ENCODE measurements at regions not wholly inside any gene's neighbourhood (a gene's known extent, or its start where the extent isn't known, plus 50 kb on each side); places are given as distances from the start of the nearest gene placed in this dataset.

DNA sequence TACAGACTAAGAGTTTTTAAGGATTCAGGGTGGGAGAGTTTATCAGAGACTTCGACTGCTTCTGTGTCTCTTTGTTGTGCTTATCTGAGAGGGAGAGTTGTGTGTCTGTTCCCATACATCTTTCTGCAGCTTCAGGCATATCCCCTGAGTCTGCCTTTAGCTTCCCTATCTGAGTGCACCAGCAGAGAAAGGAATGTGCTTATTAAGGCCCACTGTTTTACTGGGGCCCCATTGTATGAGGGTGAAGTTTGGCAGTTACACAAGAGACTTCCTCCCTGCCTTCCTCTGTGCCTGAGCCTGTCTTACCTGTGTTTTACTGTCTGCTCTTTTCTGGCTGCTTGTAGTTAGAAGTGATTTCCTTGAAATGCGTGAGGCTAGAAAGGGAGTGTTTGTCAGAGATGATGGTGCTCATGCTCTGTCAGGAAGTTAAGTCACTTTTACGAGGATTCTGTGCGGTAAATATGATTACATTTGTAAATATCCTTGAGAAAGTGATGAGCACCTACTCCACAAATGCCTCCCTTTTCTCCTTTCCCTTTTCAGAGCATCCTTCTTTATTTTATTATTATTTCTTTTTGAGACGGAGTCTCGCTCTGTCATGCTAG, 1228.9 kb upstream of the MIR17HG start:
- H3K27ac ChIP-seq: no peak overlapping the region
- H3K36me3 ChIP-seq: no peaks in the 10 kb centered on the region
- H3K9me3 ChIP-seq: no peaks in the 10 kb centered on the region
- ATAC-seq: no peak
- no peaks in the 10 kb centered on the region for H3K27me3 ChIP-seq
- H3K4me3 ChIP-seq: no peak overlapping the region
- H3K4me1 ChIP-seq: no peaks in the 10 kb centered on the region
- 74 to 76% methylated on average over 4 to 6 of the region's 6 CpGs for WGBS, 2 donors (ENCODE audit: low coverage in 1 of 2)
- no peak for TF ChIP-seq EP300 (IDR thresholded peaks at IDR 0.05)
- TF ChIP-seq POLR2AphosphoS5 (IDR thresholded peaks at IDR 0.05): no peak
- no peak for TF ChIP-seq POLR2A (IDR thresholded peaks at IDR 0.05)
- TF ChIP-seq, protein P1, sequence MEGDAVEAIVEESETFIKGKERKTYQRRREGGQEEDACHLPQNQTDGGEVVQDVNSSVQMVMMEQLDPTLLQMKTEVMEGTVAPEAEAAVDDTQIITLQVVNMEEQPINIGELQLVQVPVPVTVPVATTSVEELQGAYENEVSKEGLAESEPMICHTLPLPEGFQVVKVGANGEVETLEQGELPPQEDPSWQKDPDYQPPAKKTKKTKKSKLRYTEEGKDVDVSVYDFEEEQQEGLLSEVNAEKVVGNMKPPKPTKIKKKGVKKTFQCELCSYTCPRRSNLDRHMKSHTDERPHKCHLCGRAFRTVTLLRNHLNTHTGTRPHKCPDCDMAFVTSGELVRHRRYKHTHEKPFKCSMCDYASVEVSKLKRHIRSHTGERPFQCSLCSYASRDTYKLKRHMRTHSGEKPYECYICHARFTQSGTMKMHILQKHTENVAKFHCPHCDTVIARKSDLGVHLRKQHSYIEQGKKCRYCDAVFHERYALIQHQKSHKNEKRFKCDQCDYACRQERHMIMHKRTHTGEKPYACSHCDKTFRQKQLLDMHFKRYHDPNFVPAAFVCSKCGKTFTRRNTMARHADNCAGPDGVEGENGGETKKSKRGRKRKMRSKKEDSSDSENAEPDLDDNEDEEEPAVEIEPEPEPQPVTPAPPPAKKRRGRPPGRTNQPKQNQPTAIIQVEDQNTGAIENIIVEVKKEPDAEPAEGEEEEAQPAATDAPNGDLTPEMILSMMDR (IDR thresholded peaks at IDR 0.05): no peak

DNA sequence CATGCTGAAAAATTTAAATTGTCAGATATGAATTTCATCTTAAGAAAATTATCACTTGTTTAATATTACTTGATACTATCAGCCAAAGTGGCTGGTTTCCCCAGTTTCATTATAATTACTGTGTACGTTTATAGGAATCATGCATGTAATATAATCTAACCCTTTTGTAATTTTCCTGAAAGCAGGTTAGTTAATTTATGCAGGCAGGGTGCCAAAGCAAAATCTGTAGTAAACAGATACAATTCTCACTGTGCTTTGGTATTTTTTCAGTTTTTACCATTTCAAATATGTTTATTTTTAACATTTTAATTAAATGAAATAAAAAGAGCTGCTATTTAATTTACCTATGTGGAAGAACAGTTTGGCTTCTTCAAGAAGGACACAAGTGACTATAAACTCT, 1227.5 kb upstream of the MIR17HG start:
- Histone ChIP-seq H3K4me1 (no peaks in the 10 kb centered on the region), H3K36me3 (no peaks in the 10 kb centered on the region), H3K27me3 (no peaks in the 10 kb centered on the region), H3K4me3 (no peak overlapping the region), H3K27ac (no peak overlapping the region), H3K9me3 (no peaks in the 10 kb centered on the region)
- TF ChIP-seq POLR2AphosphoS5 (IDR thresholded peaks at IDR 0.05): no peak
- no peak for TF ChIP-seq POLR2A (IDR thresholded peaks at IDR 0.05)
- TF ChIP-seq, protein P1 (IDR thresholded peaks at IDR 0.05): no peak
- no peak for ATAC-seq
- 77 to 82% methylated on average over 1 of the region's 1 CpG for WGBS, 2 donors (ENCODE audit: low coverage in 1 of 2)

DNA sequence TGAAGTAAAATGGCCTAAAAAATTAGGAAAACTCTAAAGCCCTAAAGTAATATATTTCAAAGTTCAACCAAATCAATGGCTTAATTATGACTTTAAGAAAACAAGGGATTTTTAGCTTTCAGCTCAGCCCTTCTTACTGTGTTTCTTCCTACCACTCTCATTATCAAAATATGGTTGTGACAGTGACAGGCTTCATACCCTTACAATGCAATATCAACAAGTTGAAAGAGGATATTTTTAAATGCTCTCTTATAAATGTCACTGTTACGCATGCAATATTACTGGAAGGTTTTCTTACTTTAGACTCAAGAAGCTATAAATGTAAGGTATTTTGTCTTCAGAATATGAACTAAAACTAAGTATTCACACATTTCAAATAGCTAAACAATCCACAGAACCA, 1225.7 kb upstream of the MIR17HG start:
- Histone ChIP-seq H3K4me3 (no peak overlapping the region), H3K36me3 (no peaks in the 10 kb centered on the region), H3K27me3 (no peaks in the 10 kb centered on the region), H3K9me3 (no peaks in the 10 kb centered on the region), H3K27ac (no peak overlapping the region), H3K4me1 (no peaks in the 10 kb centered on the region)
- 63 to 100% methylated on average over 1 of the region's 1 CpG for WGBS, 2 donors (ENCODE audit: low coverage in 1 of 2)
- no peak for TF ChIP-seq POLR2AphosphoS5 (IDR thresholded peaks at IDR 0.05)
- TF ChIP-seq POLR2A (IDR thresholded peaks at IDR 0.05): no peak
- no peak for TF ChIP-seq EP300 (IDR thresholded peaks at IDR 0.05)
- TF ChIP-seq, protein P1 (IDR thresholded peaks at IDR 0.05): no peak
- ATAC-seq: no peak

DNA sequence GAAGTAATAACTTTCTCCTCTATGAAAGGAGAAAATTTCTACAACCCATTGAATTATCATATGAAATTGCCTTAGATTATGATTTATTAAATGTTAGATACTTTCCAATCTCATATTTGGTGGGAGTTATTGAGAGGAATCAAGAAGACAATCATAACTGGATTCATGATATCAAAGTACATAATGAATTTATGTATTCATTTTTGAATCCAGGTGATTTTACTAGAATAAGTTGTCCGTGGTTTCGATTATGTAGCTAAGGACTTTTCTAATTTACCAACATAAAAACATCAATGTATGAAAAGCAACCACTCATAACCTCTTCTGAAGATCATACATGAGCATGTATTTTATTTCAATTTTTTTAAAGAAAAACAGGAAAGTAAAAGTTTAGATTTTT, 1225.0 kb upstream of the MIR17HG start:
- TF ChIP-seq, protein P1 (IDR thresholded peaks at IDR 0.05): no peak
- TF ChIP-seq POLR2AphosphoS5 (IDR thresholded peaks at IDR 0.05) (no peak), POLR2A (IDR thresholded peaks at IDR 0.05) (no peak), EP300 (IDR thresholded peaks at IDR 0.05) (no peak)
- Histone ChIP-seq H3K9me3 (no peaks in the 10 kb centered on the region), H3K36me3 (no peaks in the 10 kb centered on the region), H3K27me3 (no peaks in the 10 kb centered on the region), H3K27ac (no peak overlapping the region), H3K4me1 (no peaks in the 10 kb centered on the region), H3K4me3 (no peak overlapping the region)
- 96 to 100% methylated on average over 2 of the region's 2 CpGs for WGBS, 2 donors (ENCODE audit: low coverage in 1 of 2)
- ATAC-seq: no peak

DNA sequence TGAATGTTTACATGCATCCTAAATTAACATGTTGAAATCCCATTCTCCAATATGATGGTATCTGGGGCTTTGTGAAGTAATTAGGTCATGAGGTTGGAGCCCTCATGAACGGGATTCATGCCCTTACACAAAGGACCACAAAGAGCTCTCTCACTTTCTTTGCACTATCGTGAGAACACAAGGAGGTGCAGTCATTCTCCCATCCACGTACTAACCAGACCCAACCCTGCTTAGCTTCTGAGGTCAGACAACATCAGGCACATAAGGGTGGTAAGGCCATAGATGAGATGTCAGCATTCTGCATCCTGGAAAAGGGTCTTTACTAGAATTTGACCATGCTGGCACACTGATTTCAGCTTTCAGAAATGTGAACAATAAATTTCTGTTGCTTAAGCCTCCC, 1211.9 kb upstream of the MIR17HG start:
- no peak for ATAC-seq
- Histone ChIP-seq H3K27ac (no peak overlapping the region), H3K4me1 (no peaks in the 10 kb centered on the region), H3K4me3 (no peak overlapping the region), H3K27me3 (no peaks in the 10 kb centered on the region), H3K9me3 (no peaks in the 10 kb centered on the region), H3K36me3 (no peaks in the 10 kb centered on the region)
- TF ChIP-seq, protein P1 (IDR thresholded peaks at IDR 0.05): no peak
- 59 to 79% methylated on average over 3 of the region's 3 CpGs for WGBS, 2 donors (ENCODE audit: low coverage in 1 of 2)

Data from gastroesophageal sphincter (tissue), 4 donors.